GM21528 (cell line): ENCODE measurements at regions not wholly inside any gene's neighbourhood (a gene's known extent, or its start where the extent isn't known, plus 50 kb on each side); places are given as distances from the start of the nearest gene placed in this dataset.
A peak's percentile ranks its signal among the peaks of the same experiment; 100 is the strongest.

Experiments
- ATAC-seq: cut with Tn5 transposase; IDR thresholded peaks from one replicate; pipeline ENCODE4 v1.9.1; 2021; ENCODE audit warnings: mild to moderate bottlenecking, moderate library complexity; ENCODE audit not compliant: unreplicated experiment, low FRiP score

DNA sequence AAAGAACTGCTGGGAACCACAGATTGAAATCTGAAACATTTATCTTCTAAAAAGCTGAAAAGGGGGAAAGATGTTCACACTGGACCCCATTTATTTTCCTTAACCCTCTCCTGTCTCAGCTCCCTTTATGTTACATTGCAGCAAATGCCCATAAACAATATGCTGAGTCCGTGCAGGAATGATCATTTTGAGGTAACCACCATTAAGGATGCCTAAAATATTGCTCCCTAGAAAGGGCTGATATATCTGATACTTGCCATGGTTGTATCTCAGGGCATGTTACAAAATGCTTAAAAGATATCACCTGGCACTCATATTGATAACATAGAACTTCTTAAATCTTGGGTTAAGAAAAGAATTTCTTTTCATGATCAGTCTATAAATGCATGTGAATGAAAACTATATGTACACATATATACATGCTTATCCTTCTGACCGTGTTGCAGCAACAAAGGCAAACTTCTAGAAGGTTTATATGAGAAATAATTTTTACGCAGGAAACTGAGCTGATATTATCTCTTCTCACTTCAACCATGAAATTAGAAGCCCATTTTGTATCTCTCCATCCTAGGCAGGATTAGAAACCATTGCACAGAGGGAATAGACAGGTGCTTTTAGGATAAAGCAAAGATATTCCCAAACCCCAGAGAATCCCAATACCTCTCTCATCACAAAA lies 362.7 kb upstream of the SLC30A5 start:
- no peak for ATAC-seq

DNA sequence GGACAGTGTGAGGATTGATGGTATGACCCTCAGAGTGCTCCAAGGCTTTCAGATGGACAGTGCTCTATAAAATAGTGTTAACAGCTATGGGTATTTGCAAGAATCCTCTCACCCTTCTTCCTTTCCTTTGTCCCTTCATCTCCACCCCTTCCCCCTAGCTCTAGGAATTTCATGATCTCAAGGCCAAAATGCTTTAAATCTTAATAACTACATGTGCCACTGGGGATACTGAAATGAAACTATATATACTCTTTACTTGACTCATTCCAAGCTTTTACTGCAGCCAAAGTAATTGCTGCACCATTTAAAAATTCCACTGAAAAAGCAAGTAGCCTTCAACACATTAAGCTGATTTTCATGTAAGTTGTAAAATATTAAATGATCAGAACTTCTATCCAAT lies 361.6 kb upstream of the SLC30A5 start:
- ATAC-seq: no peak

DNA sequence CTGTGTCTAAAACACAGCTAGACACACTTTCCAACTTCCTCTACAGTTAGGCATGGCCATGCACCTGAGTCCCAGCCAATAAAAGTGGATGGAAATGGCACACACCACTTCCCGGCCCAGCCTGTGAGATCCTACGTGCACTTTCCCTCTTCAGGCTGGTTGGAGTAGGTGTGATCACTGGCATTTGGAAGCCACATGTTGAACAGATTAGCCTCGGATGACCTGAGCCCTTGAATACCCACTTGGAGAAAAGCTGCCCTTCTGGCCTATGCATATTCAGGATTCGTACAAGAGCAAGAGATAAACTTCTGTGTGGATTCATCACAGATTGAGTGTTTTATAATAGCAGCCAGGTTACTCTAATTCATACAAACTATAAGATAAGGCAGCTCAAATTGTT lies 359.0 kb upstream of the SLC30A5 start:
- no peak for ATAC-seq

DNA sequence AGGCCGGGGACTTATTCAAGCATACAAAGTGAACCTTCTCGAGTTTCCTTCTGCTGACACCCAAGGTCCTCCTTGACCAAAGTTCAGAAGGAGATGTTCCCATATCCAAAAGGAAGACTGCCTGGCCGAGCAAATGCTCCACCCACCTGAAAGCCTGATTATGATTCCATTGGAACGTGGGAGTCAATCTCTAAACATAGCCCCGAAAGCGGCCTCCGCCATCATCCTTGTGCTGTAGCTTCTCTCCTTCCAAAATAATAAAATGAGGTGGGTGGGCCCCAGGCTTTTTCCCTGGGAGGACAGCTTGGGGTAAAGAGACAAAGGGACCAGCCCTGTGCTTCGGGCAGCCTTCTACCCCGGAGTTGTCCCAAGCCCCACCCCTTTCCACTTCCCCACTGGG lies 355.6 kb upstream of the SLC30A5 start:
- no peak for ATAC-seq

DNA sequence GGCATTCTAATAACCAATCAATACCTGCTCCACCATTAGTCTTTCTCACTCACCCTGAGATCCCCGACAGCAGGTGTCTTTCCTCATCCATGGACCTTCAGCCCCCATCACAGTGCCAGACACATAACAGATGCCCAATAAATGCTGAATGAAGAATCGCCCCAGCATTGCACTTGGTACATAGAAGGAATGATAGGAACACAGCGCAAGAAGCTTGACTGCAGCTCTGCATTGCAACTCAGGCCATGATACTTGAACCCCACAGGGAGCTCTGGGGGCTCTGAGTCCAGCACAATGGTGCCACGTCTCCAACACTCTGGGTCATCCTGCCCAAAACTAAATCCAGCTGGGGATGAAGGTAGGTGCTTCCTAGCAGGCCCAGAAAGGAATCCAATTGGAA lies 355.0 kb upstream of the SLC30A5 start:
- no peak for ATAC-seq

GRCh38 chr5:68739752-68740151 lies 354.1 kb upstream of the SLC30A5 start:
- peak; percentile 82 for ATAC-seq

DNA sequence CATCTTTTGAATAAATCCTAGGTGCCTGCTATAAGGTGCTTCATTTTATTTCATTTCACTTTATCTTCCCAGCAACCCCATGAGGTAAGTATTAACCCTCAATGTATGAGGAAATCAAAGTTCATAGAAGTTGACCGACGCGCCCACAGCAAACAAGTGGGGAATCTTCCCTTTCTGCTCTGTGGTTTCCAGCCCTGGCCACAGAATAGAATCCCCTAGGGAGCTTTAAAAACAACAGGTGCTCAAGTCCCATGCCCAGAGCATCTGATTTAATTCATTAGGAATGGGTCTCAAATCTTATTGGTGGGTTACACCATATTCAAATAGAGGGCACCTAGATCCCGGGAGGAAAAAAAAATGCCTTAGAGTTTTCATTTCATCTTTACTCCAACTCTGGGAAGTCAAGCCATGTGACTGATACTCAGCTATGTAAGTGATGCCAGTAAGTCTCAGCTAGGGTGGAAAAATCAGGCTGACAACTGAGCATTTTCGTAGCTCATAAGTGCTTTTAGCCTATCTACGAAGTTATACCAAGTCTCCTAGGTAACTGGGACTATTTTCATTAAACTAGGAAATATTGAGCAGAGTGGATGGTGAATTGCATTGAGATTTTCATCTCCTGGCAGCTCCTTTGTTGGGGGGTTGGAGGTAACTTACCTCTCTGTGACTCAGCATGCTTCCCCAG lies 353.4 kb upstream of the SLC30A5 start:
- ATAC-seq: peak; percentile 64

DNA sequence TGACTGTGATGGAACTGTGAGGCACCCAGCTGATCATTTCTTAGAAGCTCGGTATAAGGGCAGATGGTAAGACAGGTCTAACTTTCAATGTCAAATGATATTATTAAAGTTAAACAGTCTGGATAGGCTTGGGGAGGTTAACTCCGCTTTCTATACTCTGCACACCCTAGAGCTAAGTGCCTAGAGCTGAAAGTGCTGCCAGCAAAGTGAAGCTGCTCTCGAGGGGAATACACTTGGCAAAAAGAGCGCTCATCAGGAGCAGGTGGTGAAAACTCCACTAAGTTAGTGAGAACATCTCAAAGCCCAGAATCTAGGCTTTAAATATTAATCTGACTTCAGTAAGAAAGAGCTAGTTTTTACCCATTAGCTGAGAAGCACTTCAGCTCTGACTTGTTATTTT lies 349.6 kb upstream of the SLC30A5 start:
- ATAC-seq: no peak

- no peak for ATAC-seq
Measured at GRCh38 chr5:68745448-68745847, 348.4 kb upstream of the SLC30A5 start.

DNA sequence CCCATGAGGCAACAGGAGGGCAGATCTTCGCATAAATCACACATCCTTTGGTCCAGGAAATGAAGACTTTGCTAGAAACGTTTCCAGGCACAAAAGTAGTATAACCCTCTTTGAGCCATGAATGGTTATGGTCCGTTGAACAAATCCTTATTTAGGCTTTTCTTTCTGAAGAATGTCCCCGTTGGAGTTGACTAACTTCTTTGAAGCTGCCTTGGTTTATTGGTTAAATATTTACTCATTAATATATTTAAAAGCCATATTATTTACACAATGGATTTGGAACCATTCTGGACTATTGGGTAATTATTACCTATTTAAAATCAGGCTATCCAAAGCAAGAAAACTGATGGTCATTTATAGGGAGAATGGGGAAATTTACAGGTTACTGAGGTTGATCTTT lies 347.6 kb upstream of the SLC30A5 start:
- ATAC-seq: no peak

DNA sequence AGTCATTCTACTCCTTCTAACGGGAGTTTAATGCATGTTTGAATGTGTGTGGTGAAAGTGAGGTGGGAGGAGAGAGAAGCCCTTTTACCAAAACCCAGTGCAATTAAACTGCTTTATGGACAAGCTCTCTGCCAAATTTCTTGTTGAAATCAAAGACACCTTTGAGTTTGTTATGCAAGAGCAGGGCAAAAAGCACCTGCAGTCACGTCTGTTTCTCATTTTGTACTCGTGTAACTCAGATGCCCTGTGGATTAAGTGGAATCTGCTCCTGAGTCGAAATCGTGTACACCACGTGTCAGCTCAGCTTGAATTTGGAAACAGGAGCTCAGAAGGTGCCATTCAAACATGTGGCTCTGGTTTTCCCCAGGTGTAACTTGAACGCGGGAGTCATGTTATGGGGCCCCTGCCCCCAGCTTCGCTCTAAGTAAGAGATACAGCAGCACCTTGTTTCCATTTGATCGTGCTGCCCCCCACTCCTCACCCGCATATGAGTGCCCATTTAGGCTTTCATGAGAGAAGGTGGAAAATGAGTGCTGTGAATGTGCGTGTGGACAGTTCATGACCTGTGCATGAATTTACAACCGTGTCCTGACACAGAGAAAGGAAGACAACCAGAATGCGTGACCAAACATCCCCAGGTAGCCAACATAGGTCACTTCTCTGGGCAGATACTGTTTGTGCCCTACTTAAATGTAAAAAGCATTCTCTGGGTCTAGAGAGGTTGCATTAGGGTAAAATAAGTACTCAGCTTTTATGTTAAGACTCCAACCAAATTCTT lies 347.0 kb upstream of the SLC30A5 start:
- ATAC-seq: no peak

DNA sequence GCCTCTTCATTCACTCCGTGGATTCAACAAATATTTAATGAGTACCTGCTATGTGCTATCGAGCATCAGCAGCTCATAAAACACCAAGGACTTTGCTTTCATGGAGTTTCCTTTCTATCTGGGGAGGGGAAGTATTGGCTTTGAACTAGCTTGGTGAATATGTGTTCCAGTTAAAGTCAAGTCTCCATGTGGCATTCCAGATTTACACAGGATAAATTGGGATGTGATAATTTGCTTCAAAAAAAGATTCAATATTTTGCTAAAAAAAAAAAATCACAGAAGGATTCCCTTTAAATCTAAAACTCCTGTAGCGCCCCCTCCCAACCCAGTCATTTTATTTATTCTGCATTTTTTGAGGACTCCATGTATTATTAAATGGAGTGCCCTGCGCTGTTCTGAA lies 346.3 kb upstream of the SLC30A5 start:
- no peak for ATAC-seq

DNA sequence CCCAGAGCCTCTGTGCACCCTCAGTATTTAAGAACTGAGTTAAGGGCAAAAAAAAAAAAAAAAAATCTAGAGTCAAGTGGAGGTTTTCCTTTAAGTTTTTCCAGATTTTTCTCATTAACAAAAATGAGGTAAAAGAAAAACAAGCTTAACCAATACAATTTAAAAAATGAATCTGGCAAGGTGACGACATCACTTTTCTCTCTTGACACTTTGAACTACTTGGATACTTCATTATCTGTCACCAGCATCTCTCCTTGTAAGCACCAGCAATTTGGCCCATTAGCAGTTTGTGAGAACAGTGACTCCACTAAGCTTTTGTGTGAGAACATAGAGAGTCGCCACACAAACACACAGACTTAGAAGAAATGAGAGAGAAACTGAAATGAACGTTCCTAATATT lies 345.7 kb upstream of the SLC30A5 start:
- no peak for ATAC-seq

DNA sequence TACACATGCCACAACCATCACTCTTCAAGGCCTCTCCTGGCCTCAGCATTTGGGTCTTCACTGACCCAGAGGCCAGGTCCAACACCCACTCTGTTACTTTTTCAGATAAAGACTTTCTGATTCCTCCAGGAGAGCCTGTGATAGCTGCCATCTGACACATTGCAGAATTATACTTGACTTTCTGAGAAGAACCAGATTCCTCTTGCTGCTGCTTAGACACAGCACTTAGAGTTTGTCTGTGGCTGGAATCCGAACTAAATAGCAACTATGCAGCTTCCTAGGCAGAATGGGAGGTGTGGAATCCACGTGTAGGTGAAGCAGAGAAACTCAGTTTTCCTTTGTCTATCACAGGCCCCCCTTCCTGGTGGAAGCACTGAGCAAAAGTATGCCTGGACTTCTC lies 344.7 kb upstream of the SLC30A5 start:
- no peak for ATAC-seq

- ATAC-seq: no peak
Measured at GRCh38 chr5:68749631-68750030, 344.2 kb upstream of the SLC30A5 start.

GRCh38 chr5:68751661-68752060 lies 342.2 kb upstream of the SLC30A5 start:
- no peak for ATAC-seq

DNA sequence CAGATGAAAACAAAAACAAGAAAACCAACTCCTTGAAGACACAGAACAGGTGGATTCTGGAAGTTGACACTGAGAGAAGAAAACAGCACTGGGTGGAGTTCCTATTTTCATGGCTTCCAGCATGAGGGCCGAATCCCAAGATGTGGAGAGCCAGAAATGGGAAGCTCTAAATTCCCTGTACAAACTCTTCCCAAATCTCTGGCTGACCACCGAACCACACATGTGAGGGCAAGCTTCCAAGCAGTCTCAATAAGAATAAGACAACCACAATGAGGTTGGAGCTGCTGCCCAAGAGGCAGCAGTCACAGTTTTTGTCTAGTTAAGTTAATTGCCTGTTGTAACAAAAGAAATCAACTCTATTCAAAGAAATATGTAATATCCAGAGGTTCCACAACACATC lies 339.3 kb upstream of the SLC30A5 start:
- no peak for ATAC-seq

GRCh38 chr5:68755293-68755692 lies 338.5 kb upstream of the SLC30A5 start:
- ATAC-seq: no peak

GRCh38 chr5:68757006-68757405 lies 336.8 kb upstream of the SLC30A5 start:
- ATAC-seq: no peak

- ATAC-seq: no peak
Measured at GRCh38 chr5:68757626-68758212, 336.1 kb upstream of the SLC30A5 start.

DNA sequence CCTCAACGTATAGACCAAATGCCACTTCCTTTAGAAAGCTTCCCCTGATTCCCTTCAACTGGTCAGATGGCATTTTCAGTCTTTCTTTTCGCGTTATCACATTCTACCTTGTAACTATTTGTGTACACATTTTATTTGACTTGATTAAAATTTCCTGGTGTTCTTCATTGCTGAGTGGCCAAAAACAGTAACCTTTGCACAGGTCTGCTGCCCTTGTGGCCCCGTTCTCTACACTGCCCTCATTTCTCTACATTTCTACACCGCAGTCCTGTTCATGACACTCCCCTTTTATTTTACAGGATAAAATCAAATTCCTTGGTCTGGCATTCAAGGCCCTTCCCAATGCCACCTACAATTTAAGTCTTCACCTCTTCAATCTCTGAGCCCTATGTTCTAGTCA lies 334.2 kb upstream of the SLC30A5 start:
- no peak for ATAC-seq
